HCT116 (cell line): ENCODE measurements at regions not wholly inside any gene's neighbourhood (a gene's known extent, or its start where the extent isn't known, plus 50 kb on each side); places are given as distances from the start of the nearest gene placed in this dataset.

Experiments used
- ATAC-seq: fragments of 200-7000 bp; cut with Tn5 transposase; 2 replicates; pipeline ENCODE4 v1.9.1; 2020; ENCODE audit warnings: mild to moderate bottlenecking, moderate library complexity
- BruUV-seq: library from RNA; stranded (reverse); fragments of 400-500 nt; replicated peaks from 2 replicates; lab custom pipeline; 2021; lab: Mats Ljungman, UMichigan
- CTCF ChIA-PET: fragments of 300-600 bp; sonication (Branson Sonifier 250); formaldehyde crosslinking; loops from one replicate; lab custom pipeline; 2021; ENCODE audit warnings: antibody characterized with exemption; lab: Charles Lee
- POLR2A ChIA-PET: fragments of 300-600, 350-600 bp; sonication (Branson Sonifier 250); formaldehyde crosslinking; loops from one replicate; lab custom pipeline; 2021; ENCODE audit warnings: antibody characterized with exemption; lab: Charles Lee
- RAD21 ChIA-PET, 2 experiments: fragments of 300-600 bp; sonication (Branson Sonifier 250); formaldehyde crosslinking; loops; one replicate each; lab custom pipeline; 2023; ENCODE audit warnings: low total read pairs in 2 of 2; ENCODE audit not compliant: uncharacterized antibody in 2 of 2, unreplicated experiment in 2 of 2, low non-redundant PET in 1 of 2; lab: Charles Lee
- DNase-seq: peaks from one replicate; pipeline ENCODE4 v3.0.0-alpha.2; 2010; ENCODE audit warnings: low read depth, low spot score
- H2AFZ ChIP-seq: fragments of 200-600 bp; shearing (Covaris generic), sonication (generic); 2 replicates; pipeline ENCODE4 v1.6.1; 2017; ENCODE audit warnings: low read depth, mixed run types, mixed read lengths, antibody characterized with exemption, low read length; ENCODE audit not compliant: poor library complexity, severe bottlenecking
- H3K27ac ChIP-seq: 2 replicates; pipeline ENCODE4 v1.5.1; 2012; ENCODE audit warnings: low read depth, low read length
- H3K27me3 ChIP-seq: fragments of 200-600 bp; sonication (generic); 2 replicates; pipeline ENCODE4 v1.6.1; 2016; ENCODE audit warnings: mixed run types, low read length, mixed read lengths; ENCODE audit not compliant: insufficient read depth
- H3K36me3 ChIP-seq, 2 experiments: fragments of 200-500 bp in 1 of 2; fragments of 200-600 bp in 1 of 2; sonication (Bioruptor generic) in 1 of 2; sonication (generic) in 1 of 2; 2 replicates each; pipeline versions ENCODE4 v1.5.1 to v1.6.1; 2014 to 2016; ENCODE audit warnings: low read length in 2 of 2, inconsistent platforms in 1 of 2, mixed read lengths in 1 of 2, mixed run types in 1 of 2; ENCODE audit not compliant: insufficient read depth in 2 of 2, control insufficient read depth in 1 of 2
- H3K4me1 ChIP-seq, 2 experiments: fragments of 200-600 bp in 1 of 2; sonication (generic) in 1 of 2; 2 replicates each; pipeline versions ENCODE4 v1.5.1 to v1.6.1; 2012 to 2017; ENCODE audit warnings: low read length in 2 of 2, inconsistent platforms in 1 of 2, mild to moderate bottlenecking in 1 of 2, mixed read lengths in 1 of 2, mixed run types in 1 of 2, moderate library complexity in 1 of 2; ENCODE audit not compliant: insufficient read depth in 2 of 2, control insufficient read depth in 1 of 2
- H3K4me2 ChIP-seq: fragments of 200-600 bp; sonication (generic); 2 replicates; pipeline ENCODE4 v1.6.1; 2017; ENCODE audit warnings: mixed run types, low read length, mixed read lengths
- H3K4me3 ChIP-seq, 2 experiments: fragments of 200-600 bp in 1 of 2; sonication (generic) in 1 of 2; replicated peaks in 1 of 2; 2 replicates each; pipeline ENCODE4 v1.5.1; 2011 to 2016; ENCODE audit warnings: low read length in 2 of 2, control low read depth in 1 of 2, low read depth in 1 of 2, mild to moderate bottlenecking in 1 of 2, mixed read lengths in 1 of 2, mixed run types in 1 of 2
- H3K79me2 ChIP-seq: fragments of 200-600 bp; sonication (generic); 2 replicates; pipeline ENCODE4 v1.6.1; 2017; ENCODE audit warnings: mild to moderate bottlenecking, mixed run types, low read length, moderate library complexity, mixed read lengths; ENCODE audit not compliant: insufficient read depth
- H3K9ac ChIP-seq: fragments of 200-600 bp; sonication (generic); 2 replicates; pipeline ENCODE4 v1.6.1; 2016; ENCODE audit warnings: low read length, mixed read lengths
- H3K9me2 ChIP-seq: fragments of 200-600 bp; sonication (generic), shearing (Covaris generic); 2 replicates; pipeline ENCODE4 v1.6.1; 2017; ENCODE audit warnings: mixed run types, mild to moderate bottlenecking, moderate library complexity; ENCODE audit not compliant: insufficient read depth
- H3K9me3 ChIP-seq, 2 experiments: fragments of 200-500 bp in 1 of 2; fragments of 200-600 bp in 1 of 2; sonication (Bioruptor generic) in 1 of 2; sonication (generic) in 1 of 2; 2 replicates each; pipeline ENCODE4 v1.6.1; 2014 to 2017; ENCODE audit warnings: low read length in 2 of 2, mixed read lengths in 2 of 2, inconsistent platforms in 1 of 2, low read depth in 1 of 2, mild to moderate bottlenecking in 1 of 2, mixed run types in 1 of 2, moderate library complexity in 1 of 2; ENCODE audit not compliant: control insufficient read depth in 1 of 2, insufficient read depth in 1 of 2
- H4K20me1 ChIP-seq: fragments of 200-600 bp; sonication (generic), shearing (Covaris generic); 2 replicates; pipeline ENCODE4 v1.6.1; 2017; ENCODE audit warnings: mixed run types, mild to moderate bottlenecking, moderate library complexity; ENCODE audit not compliant: insufficient read depth
- CBX3 ChIP-seq: IDR thresholded peaks from 2 replicates; pipeline ENCODE4 v1.6.1; 2012; ENCODE audit warnings: low read depth
- CEBPB ChIP-seq: IDR thresholded peaks from 2 replicates; pipeline ENCODE4 v1.6.1; 2012; ENCODE audit warnings: low read depth
- ELF1 ChIP-seq: IDR thresholded peaks from 2 replicates; pipeline ENCODE4 v1.6.1; 2012; ENCODE audit warnings: low read depth, borderline replicate concordance
- EZH2 ChIP-seq: fragments of 200-600 bp; sonication (generic); IDR thresholded peaks from 2 replicates; pipeline ENCODE4 v1.6.1; 2017; ENCODE audit warnings: antibody characterized with exemption, mixed run types
- FOSL1 ChIP-seq: IDR thresholded peaks from 2 replicates; pipeline ENCODE4 v1.6.1; 2012; ENCODE audit warnings: low read depth
- POLR2AphosphoS5 ChIP-seq: IDR thresholded peaks from 2 replicates; pipeline ENCODE4 v1.6.1; 2011; ENCODE audit warnings: mild to moderate bottlenecking, low read depth, low read length, moderate library complexity
- SRF ChIP-seq: IDR thresholded peaks from 2 replicates; pipeline ENCODE4 v1.6.1; 2012; ENCODE audit warnings: low read depth
- ZFX ChIP-seq: fragments of 450-650 bp; IDR thresholded peaks from 2 replicates; pipeline ENCODE4 v1.6.1; 2017
- intact Hi-C: fragments of 100-400 bp; cut with micrococcal nuclease; formaldehyde crosslinking; loops from 2 replicates; pipeline ENCODE4 v1.10.0; 2022
- TF ChIP-seq, protein P1 (sequence below): IDR thresholded peaks from 2 replicates; pipeline ENCODE4 v1.6.1; 2011; ENCODE audit warnings: mild to moderate bottlenecking, low read length, moderate library complexity; ENCODE audit not compliant: insufficient replicate concordance; ENCODE audit errors: extremely low read depth
- TF ChIP-seq, protein P2 (sequence below), 3 experiments: fragments of 200-600 bp in 1 of 3; sonication (generic) in 1 of 3; IDR thresholded peaks in 2 of 3; conservative IDR thresholded peaks in 1 of 3; 2 replicates each; pipeline ENCODE4 v1.5.1; 2012 to 2017; ENCODE audit warnings: low read depth in 2 of 3, low read length in 2 of 3, antibody characterized with exemption in 1 of 3, borderline replicate concordance in 1 of 3, control low read depth in 1 of 3, mild to moderate bottlenecking in 1 of 3, mixed read lengths in 1 of 3, mixed run types in 1 of 3, moderate library complexity in 1 of 3; ENCODE audit not compliant: insufficient read depth in 1 of 3

GRCh38 chr2:142767847-142768246, 109.6 kb upstream of the KYNU start:
- Histone ChIP-seq H3K79me2 (no peaks in the 10 kb centered on the region), H3K4me3 (no peak overlapping the region), H3K4me1 (no peaks in the 10 kb centered on the region), H3K4me2 (no peak overlapping the region), H2AFZ (no peak overlapping the region), H3K27ac (no peak overlapping the region), H3K27me3 (no peaks in the 10 kb centered on the region), H4K20me1 (no peaks in the 10 kb centered on the region), H3K36me3 (no peaks in the 10 kb centered on the region), H3K9me3 (no peaks in the 10 kb centered on the region), H3K9me2 (no peaks in the 10 kb centered on the region), H3K9ac (no peak overlapping the region)
- ChIA-PET POLR2A (no interaction called here), RAD21 (no interaction called here)
- ATAC-seq, result no peak
- DNase-seq, result no peak
- intact Hi-C loops, result no loop called here
- TF ChIP-seq FOSL1 (no peak), EZH2 (no peak), ELF1 (no peak), CEBPB (no peak), SRF (no peak), POLR2AphosphoS5 (no peak), CBX3 (no peak), ZFX (no peak)
- TF ChIP-seq, protein P1, sequence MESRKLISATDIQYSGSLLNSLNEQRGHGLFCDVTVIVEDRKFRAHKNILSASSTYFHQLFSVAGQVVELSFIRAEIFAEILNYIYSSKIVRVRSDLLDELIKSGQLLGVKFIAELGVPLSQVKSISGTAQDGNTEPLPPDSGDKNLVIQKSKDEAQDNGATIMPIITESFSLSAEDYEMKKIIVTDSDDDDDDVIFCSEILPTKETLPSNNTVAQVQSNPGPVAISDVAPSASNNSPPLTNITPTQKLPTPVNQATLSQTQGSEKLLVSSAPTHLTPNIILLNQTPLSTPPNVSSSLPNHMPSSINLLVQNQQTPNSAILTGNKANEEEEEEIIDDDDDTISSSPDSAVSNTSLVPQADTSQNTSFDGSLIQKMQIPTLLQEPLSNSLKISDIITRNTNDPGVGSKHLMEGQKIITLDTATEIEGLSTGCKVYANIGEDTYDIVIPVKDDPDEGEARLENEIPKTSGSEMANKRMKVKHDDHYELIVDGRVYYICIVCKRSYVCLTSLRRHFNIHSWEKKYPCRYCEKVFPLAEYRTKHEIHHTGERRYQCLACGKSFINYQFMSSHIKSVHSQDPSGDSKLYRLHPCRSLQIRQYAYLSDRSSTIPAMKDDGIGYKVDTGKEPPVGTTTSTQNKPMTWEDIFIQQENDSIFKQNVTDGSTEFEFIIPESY, result no peak
- TF ChIP-seq, protein P2, sequence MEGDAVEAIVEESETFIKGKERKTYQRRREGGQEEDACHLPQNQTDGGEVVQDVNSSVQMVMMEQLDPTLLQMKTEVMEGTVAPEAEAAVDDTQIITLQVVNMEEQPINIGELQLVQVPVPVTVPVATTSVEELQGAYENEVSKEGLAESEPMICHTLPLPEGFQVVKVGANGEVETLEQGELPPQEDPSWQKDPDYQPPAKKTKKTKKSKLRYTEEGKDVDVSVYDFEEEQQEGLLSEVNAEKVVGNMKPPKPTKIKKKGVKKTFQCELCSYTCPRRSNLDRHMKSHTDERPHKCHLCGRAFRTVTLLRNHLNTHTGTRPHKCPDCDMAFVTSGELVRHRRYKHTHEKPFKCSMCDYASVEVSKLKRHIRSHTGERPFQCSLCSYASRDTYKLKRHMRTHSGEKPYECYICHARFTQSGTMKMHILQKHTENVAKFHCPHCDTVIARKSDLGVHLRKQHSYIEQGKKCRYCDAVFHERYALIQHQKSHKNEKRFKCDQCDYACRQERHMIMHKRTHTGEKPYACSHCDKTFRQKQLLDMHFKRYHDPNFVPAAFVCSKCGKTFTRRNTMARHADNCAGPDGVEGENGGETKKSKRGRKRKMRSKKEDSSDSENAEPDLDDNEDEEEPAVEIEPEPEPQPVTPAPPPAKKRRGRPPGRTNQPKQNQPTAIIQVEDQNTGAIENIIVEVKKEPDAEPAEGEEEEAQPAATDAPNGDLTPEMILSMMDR (IDR thresholded peaks at IDR 0.05 in 2 of 3, conservative IDR thresholded peaks at IDR 0.05 in 1 of 3; ENCODE audit: borderline replicate concordance in 1 of 3, insufficient read depth in 1 of 3, low read depth in 2 of 3, low read length in 2 of 3), result no peak
- TF ChIP-seq, all 23 proteins: peak for 0
- CTCF ChIA-PET, result no interaction called here
- BruUV-seq, result no TSS peak
